HG02798 (cell line): ENCODE measurements at regions not wholly inside any gene's neighbourhood (a gene's known extent, or its start where the extent isn't known, plus 50 kb on each side); places are given as distances from the start of the nearest gene placed in this dataset.

ENCODE experiments used
- ATAC-seq: cut with Tn5 transposase; IDR thresholded peaks from one replicate; pipeline ENCODE4 v1.9.1; 2021; ENCODE audit warnings: mild to moderate bottlenecking; ENCODE audit not compliant: unreplicated experiment, poor library complexity

GRCh38 chr11:121761186-121761585, 308.4 kb upstream of the SORL1-AS1 start:
- ATAC-seq, result no peak

- no peak for ATAC-seq
Observed at GRCh38 chr11:121757480-121758125, 304.8 kb upstream of the SORL1-AS1 start.

- ATAC-seq, result no peak
Observed at GRCh38 chr11:121755906-121756305, 303.1 kb upstream of the SORL1-AS1 start.

GRCh38 chr11:121755191-121755590, 302.4 kb upstream of the SORL1-AS1 start:
- ATAC-seq, result no peak

GRCh38 chr11:121754598-121754997, 301.8 kb upstream of the SORL1-AS1 start:
- no peak for ATAC-seq

- ATAC-seq, result no peak
Observed at GRCh38 chr11:121749691-121750090, 296.9 kb upstream of the SORL1-AS1 start.

GRCh38 chr11:121748068-121748467, 295.3 kb upstream of the SORL1-AS1 start:
- ATAC-seq, result no peak

- ATAC-seq, result no peak
Observed at GRCh38 chr11:121743285-121743684, 290.5 kb upstream of the SORL1-AS1 start.

GRCh38 chr11:121741761-121742361, 289.1 kb upstream of the SORL1-AS1 start:
- no peak for ATAC-seq

- ATAC-seq, result no peak
Observed at GRCh38 chr11:121741351-121741760, 288.6 kb upstream of the SORL1-AS1 start.

- no peak for ATAC-seq
Observed at GRCh38 chr11:121740902-121741301, 288.1 kb upstream of the SORL1-AS1 start.

- no peak for ATAC-seq
Observed at GRCh38 chr11:121733858-121734257, 281.1 kb upstream of the SORL1-AS1 start.

- no peak for ATAC-seq
Observed at GRCh38 chr11:121727942-121728341, 275.2 kb upstream of the SORL1-AS1 start.

GRCh38 chr11:121723246-121723741, 270.5 kb upstream of the SORL1-AS1 start:
- ATAC-seq, result no peak

- no peak for ATAC-seq
Observed at GRCh38 chr11:121722431-121723245, 269.9 kb upstream of the SORL1-AS1 start.

- no peak for ATAC-seq
Observed at GRCh38 chr11:121721961-121722360, 269.2 kb upstream of the SORL1-AS1 start.

- no peak for ATAC-seq
Observed at GRCh38 chr11:121721448-121721847, 268.7 kb upstream of the SORL1-AS1 start.

- no peak for ATAC-seq
Observed at GRCh38 chr11:121717296-121717695, 264.5 kb upstream of the SORL1-AS1 start.

GRCh38 chr11:121716060-121716459, 263.3 kb upstream of the SORL1-AS1 start:
- ATAC-seq, result no peak

- no peak for ATAC-seq
Observed at GRCh38 chr11:121715405-121715804, 262.6 kb upstream of the SORL1-AS1 start.

- ATAC-seq, result no peak
Observed at GRCh38 chr11:121714351-121714750, 261.6 kb upstream of the SORL1-AS1 start.
